WTC11 (cell line): ENCODE measurements at regions not wholly inside any gene's neighbourhood (a gene's known extent, or its start where the extent isn't known, plus 50 kb on each side); places are given as distances from the start of the nearest gene placed in this dataset.

Experiments
- ATAC-seq: fragments of 200-7000 bp; cut with Tn5 transposase; 2 replicates; pipeline ENCODE4 v1.10.0; 2021; ENCODE audit warnings: mild to moderate bottlenecking, moderate library complexity
- CTCF ChIA-PET: fragments of 300-600 bp; sonication (Branson Sonifier 250); formaldehyde crosslinking; loops from one replicate; lab custom pipeline; 2021; ENCODE audit warnings: antibody characterized with exemption; lab: Charles Lee
- POLR2A ChIA-PET: fragments of 350-600 bp; sonication (Branson Sonifier 250); formaldehyde crosslinking; loops from one replicate; lab custom pipeline; 2021; ENCODE audit warnings: antibody characterized with exemption; lab: Charles Lee
- DNase-seq: peaks from one replicate; pipeline ENCODE4 v3.0.0; 2021; ENCODE audit warnings: low spot score
- H3K27ac Mint-ChIP-seq: 2 replicates; pipeline ENCODE4 v1.8.0; 2021; ENCODE audit warnings: mixed read lengths
- H3K27me3 Mint-ChIP-seq: 2 replicates; pipeline ENCODE4 v1.8.0; 2021; ENCODE audit warnings: low read depth, mild to moderate bottlenecking, moderate library complexity, mixed read lengths
- H3K36me3 Mint-ChIP-seq: 2 replicates; pipeline ENCODE4 v1.8.0; 2021; ENCODE audit warnings: mixed read lengths
- H3K4me1 Mint-ChIP-seq: 2 replicates; pipeline ENCODE4 v1.8.0; 2022; ENCODE audit warnings: mixed read lengths
- H3K4me3 Mint-ChIP-seq: 2 replicates; pipeline ENCODE4 v1.8.0; 2021; ENCODE audit warnings: mild to moderate bottlenecking, moderate library complexity, mixed read lengths
- H3K9me3 Mint-ChIP-seq: 2 replicates; pipeline ENCODE4 v1.8.0; 2021; ENCODE audit warnings: mixed read lengths
- ATF1 ChIP-seq: sonication (generic); formaldehyde crosslinking; IDR thresholded peaks from 2 replicates; pipeline ENCODE4 v1.8.1; 2023; ENCODE audit warnings: mild to moderate bottlenecking, moderate library complexity, missing genetic modification reagents
- CREM ChIP-seq: sonication (generic); formaldehyde crosslinking; IDR thresholded peaks from 2 replicates; pipeline ENCODE4 v1.8.1; 2022; ENCODE audit warnings: mild to moderate bottlenecking, missing genetic modification reagents, moderate library complexity
- E2F4 ChIP-seq: sonication (generic); formaldehyde crosslinking; IDR thresholded peaks from 2 replicates; pipeline ENCODE4 v1.8.1; 2022; ENCODE audit warnings: low read depth, mild to moderate bottlenecking, moderate library complexity, missing genetic modification reagents, borderline replicate concordance
- EMX1 ChIP-seq: fragments of 250-450 bp; sonication (Bioruptor Pico); IDR thresholded peaks from 2 replicates; pipeline ENCODE4 v1.8.0; 2021; ENCODE audit warnings: mild to moderate bottlenecking
- FOXJ3 ChIP-seq: sonication (generic); formaldehyde crosslinking; IDR thresholded peaks from 2 replicates; pipeline ENCODE4 v1.9.0; 2021; ENCODE audit warnings: missing genetic modification reagents, mild to moderate bottlenecking, borderline replicate concordance
- GRHL2 ChIP-seq: fragments of 250-450 bp; sonication (Bioruptor Pico); IDR thresholded peaks from 2 replicates; pipeline ENCODE4 v1.8.0; 2022; ENCODE audit warnings: mild to moderate bottlenecking, moderate library complexity; ENCODE audit not compliant: insufficient replicate concordance, severe bottlenecking
- MXD4 ChIP-seq: fragments of 250-450 bp; sonication (Bioruptor Pico); IDR thresholded peaks from 2 replicates; pipeline ENCODE4 v1.8.0; 2021; ENCODE audit warnings: mild to moderate bottlenecking, moderate library complexity, borderline replicate concordance
- MYBL2 ChIP-seq: sonication (generic); formaldehyde crosslinking; IDR thresholded peaks from 2 replicates; pipeline ENCODE4 v1.8.1; 2023; ENCODE audit warnings: mild to moderate bottlenecking, moderate library complexity, missing genetic modification reagents
- NFE2L1 ChIP-seq: sonication (generic); formaldehyde crosslinking; IDR thresholded peaks from 2 replicates; pipeline ENCODE4 v1.8.1; 2023; ENCODE audit warnings: missing genetic modification reagents
- NFYB ChIP-seq: sonication (generic); formaldehyde crosslinking; conservative IDR thresholded peaks from 2 replicates; pipeline ENCODE4 v1.8.0; 2022; ENCODE audit warnings: low read depth, missing genetic modification reagents
- OVOL2 ChIP-seq: fragments of 250-450 bp; sonication (Bioruptor Pico); IDR thresholded peaks from 2 replicates; pipeline ENCODE4 v1.9.0; 2021; ENCODE audit warnings: mild to moderate bottlenecking, borderline replicate concordance
- PRDM15 ChIP-seq: sonication (generic); formaldehyde crosslinking; IDR thresholded peaks from 2 replicates; pipeline ENCODE4 v1.8.0; 2022; ENCODE audit warnings: missing genetic modification reagents
- SOX15 ChIP-seq: fragments of 250-450 bp; sonication (Bioruptor Pico); IDR thresholded peaks from 2 replicates; pipeline ENCODE4 v1.9.0; 2021; ENCODE audit warnings: mild to moderate bottlenecking
- STAT6 ChIP-seq: sonication (generic); formaldehyde crosslinking; conservative IDR thresholded peaks from 2 replicates; pipeline ENCODE4 v1.8.1; 2023; ENCODE audit warnings: mild to moderate bottlenecking, low read depth, missing genetic modification reagents, moderate library complexity
- TCF7 ChIP-seq: sonication (generic); formaldehyde crosslinking; IDR thresholded peaks from 2 replicates; pipeline ENCODE4 v1.8.0; 2022; ENCODE audit warnings: mild to moderate bottlenecking, low read depth, missing genetic modification reagents, moderate library complexity
- TEAD4 ChIP-seq: sonication (generic); formaldehyde crosslinking; IDR thresholded peaks from 2 replicates; pipeline ENCODE4 v1.8.0; 2022; ENCODE audit warnings: mild to moderate bottlenecking, missing genetic modification reagents
- USF2 ChIP-seq: sonication (generic); formaldehyde crosslinking; IDR thresholded peaks from 2 replicates; pipeline ENCODE4 v1.8.1; 2023; ENCODE audit warnings: mild to moderate bottlenecking, missing genetic modification reagents, moderate library complexity
- ZMAT4 ChIP-seq: fragments of 250-450 bp; sonication (Bioruptor Pico); IDR thresholded peaks from 2 replicates; pipeline ENCODE4 v1.9.0; 2021; ENCODE audit warnings: mild to moderate bottlenecking
- ZNF138 ChIP-seq: sonication (generic); formaldehyde crosslinking; conservative IDR thresholded peaks from 2 replicates; pipeline ENCODE4 v1.8.1; 2022; ENCODE audit warnings: mild to moderate bottlenecking, moderate library complexity, missing genetic modification reagents
- ZNF425 ChIP-seq: fragments of 250-450 bp; sonication (Bioruptor Pico); conservative IDR thresholded peaks from 2 replicates; pipeline ENCODE4 v1.9.0; 2021; ENCODE audit warnings: mild to moderate bottlenecking
- ZNF671 ChIP-seq: fragments of 250-450 bp; sonication (Bioruptor Pico); IDR thresholded peaks from 2 replicates; pipeline ENCODE4 v1.8.0; 2021; ENCODE audit warnings: mild to moderate bottlenecking

- no peak for TF ChIP-seq MXD4 (CRISPR knock-in tag)
- no peak for TF ChIP-seq OVOL2 (CRISPR knock-in tag)
- TF ChIP-seq FOXJ3 (CRISPR knock-in tag): no peak
- no peak for TF ChIP-seq TCF7
- no peak for TF ChIP-seq MYBL2 (CRISPR knock-in tag)
These were observed 78.7 kb upstream of the MBOAT2 start (continued) for GRCh38 chr2:9082158-9082557.

GRCh38 chr2:9081750-9082149 is 78.3 kb upstream of the MBOAT2 start:
- H3K4me1 Mint-ChIP-seq: peaks cover 1% of the 10 kb centered on the region; the same call in 1 of the 2 replicates
- DNase-seq (no peak), ATAC-seq (no peak)
- H3K36me3 Mint-ChIP-seq: peaks cover 16% of the 10 kb centered on the region
- no peak overlapping the region for H3K4me3 Mint-ChIP-seq
- TF ChIP-seq NFE2L1: no peak
- no peak for TF ChIP-seq ZNF671 (CRISPR knock-in tag)
- TF ChIP-seq ZMAT4 (CRISPR knock-in tag): no peak
- TF ChIP-seq ZNF425 (CRISPR knock-in tag): no peak
- no peak for TF ChIP-seq TCF7
- TF ChIP-seq E2F4 (CRISPR knock-in tag): no peak
- no peak for TF ChIP-seq PRDM15 (CRISPR knock-in tag)
- TF ChIP-seq USF2 (CRISPR knock-in tag): no peak
- TF ChIP-seq GRHL2 (CRISPR knock-in tag): no peak
- TF ChIP-seq ZNF138 (CRISPR knock-in tag): no peak
- TF ChIP-seq STAT6 (CRISPR knock-in tag): no peak
- no peak for TF ChIP-seq EMX1
- TF ChIP-seq TEAD4 (CRISPR knock-in tag): no peak
- no peak for TF ChIP-seq NFYB (CRISPR knock-in tag)
- TF ChIP-seq CREM (CRISPR knock-in tag): no peak
- TF ChIP-seq ATF1 (CRISPR knock-in tag): no peak
- no peak for TF ChIP-seq SOX15 (CRISPR knock-in tag)
- CTCF ChIA-PET: no interaction called here
- H3K9me3 Mint-ChIP-seq: peaks cover 29% of the 10 kb centered on the region
- peaks cover 13% of the 10 kb centered on the region for H3K27me3 Mint-ChIP-seq
- no peak overlapping the region for H3K27ac Mint-ChIP-seq
- POLR2A ChIA-PET: no interaction called here
